HEK293T (cell line): ENCODE measurements at regions not wholly inside any gene's neighbourhood (a gene's known extent, or its start where the extent isn't known, plus 50 kb on each side); places are given as distances from the start of the nearest gene placed in this dataset.

Source experiments
- ARNT ChIP-seq: fragments of 450-650 bp; IDR thresholded peaks from 2 replicates; pipeline ENCODE4 v1.6.1; 2017; ENCODE audit warnings: mild to moderate bottlenecking
- BHLHE40 ChIP-seq: fragments of 450-650 bp; IDR thresholded peaks from 2 replicates; pipeline ENCODE4 v1.6.1; 2016; ENCODE audit warnings: mild to moderate bottlenecking, moderate library complexity, borderline replicate concordance
- ELF4 ChIP-seq: fragments of 450-650 bp; IDR thresholded peaks from 2 replicates; pipeline ENCODE4 v1.6.1; 2017; ENCODE audit warnings: antibody characterized with exemption
- FOXA1 ChIP-seq: fragments of 450-650 bp; IDR thresholded peaks from 2 replicates; pipeline ENCODE4 v1.6.1; 2016; ENCODE audit warnings: mild to moderate bottlenecking
- FOXK2 ChIP-seq: fragments of 450-650 bp; IDR thresholded peaks from 2 replicates; pipeline ENCODE4 v1.6.1; 2016; ENCODE audit warnings: mild to moderate bottlenecking
- FOXM1 ChIP-seq: fragments of 450-650 bp; IDR thresholded peaks from 2 replicates; pipeline ENCODE4 v1.6.1; 2017; ENCODE audit warnings: mild to moderate bottlenecking, borderline replicate concordance
- LEF1 ChIP-seq: fragments of 450-650 bp; IDR thresholded peaks from 2 replicates; pipeline ENCODE4 v1.6.1; 2017; ENCODE audit warnings: mild to moderate bottlenecking, borderline replicate concordance
- SP1 ChIP-seq: fragments of 450-650 bp; IDR thresholded peaks from 2 replicates; pipeline ENCODE4 v1.6.1; 2017
- SUZ12 ChIP-seq: fragments of 450-650 bp; IDR thresholded peaks from 2 replicates; pipeline ENCODE4 v1.6.1; 2016; ENCODE audit warnings: mild to moderate bottlenecking
- TF ChIP-seq, protein P1 (sequence below): fragments of 450-650 bp; IDR thresholded peaks from 2 replicates; pipeline ENCODE4 v1.6.1; 2016

DNA sequence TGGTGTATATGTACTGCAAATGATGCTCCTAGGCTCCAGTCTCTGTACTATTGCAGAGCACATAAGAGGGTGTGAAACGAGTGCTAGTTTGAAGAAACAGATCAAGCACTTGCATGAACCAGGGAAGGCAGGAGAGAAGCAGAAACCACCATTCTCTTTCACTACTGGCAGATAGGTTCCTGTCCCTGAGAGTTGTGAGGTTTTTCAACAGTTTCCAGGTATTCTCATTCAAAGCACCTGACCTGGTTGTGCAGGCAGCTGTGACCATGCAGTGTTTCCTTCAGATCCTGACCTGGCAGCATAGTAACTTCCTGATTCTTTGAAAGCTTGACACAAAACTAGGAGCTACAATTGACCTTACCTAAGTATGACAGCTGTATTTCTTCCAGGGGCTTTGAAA, 164.9 kb downstream of the UFM1 start:
- TF ChIP-seq FOXK2 (no peak), SUZ12 (no peak), ARNT (no peak), FOXM1 (no peak), ELF4 (no peak), BHLHE40 (no peak), LEF1 (no peak), SP1 (no peak), FOXA1 (no peak)
- TF ChIP-seq, protein P1, sequence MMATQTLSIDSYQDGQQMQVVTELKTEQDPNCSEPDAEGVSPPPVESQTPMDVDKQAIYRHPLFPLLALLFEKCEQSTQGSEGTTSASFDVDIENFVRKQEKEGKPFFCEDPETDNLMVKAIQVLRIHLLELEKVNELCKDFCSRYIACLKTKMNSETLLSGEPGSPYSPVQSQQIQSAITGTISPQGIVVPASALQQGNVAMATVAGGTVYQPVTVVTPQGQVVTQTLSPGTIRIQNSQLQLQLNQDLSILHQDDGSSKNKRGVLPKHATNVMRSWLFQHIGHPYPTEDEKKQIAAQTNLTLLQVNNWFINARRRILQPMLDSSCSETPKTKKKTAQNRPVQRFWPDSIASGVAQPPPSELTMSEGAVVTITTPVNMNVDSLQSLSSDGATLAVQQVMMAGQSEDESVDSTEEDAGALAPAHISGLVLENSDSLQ, result no peak
